ENCODE measurements at regions not wholly inside any gene's neighbourhood (a gene's known extent, or its start where the extent isn't known, plus 50 kb on each side); places are given as distances from the start of the nearest gene placed in this dataset.
A peak's percentile ranks its signal among the peaks of the same experiment; 100 is the strongest.

DNA sequence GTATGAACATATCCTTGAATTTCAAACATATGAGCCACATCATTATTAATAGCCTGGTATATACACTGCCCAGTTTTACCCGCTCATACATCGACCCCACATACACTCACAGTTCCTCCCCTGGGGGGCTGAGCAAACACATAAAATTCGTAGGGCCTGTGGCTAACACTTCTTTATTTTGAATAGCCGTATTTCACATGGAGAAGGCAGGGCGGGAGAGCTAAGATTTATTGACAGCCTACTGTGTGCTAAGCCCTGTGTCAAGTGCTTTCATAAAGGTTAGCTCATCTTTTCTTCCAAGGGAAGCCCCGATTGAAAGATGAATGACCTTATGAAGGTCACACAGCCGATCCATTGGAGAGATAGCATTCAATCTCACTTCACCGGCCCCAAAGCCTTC lies 134.4 kb downstream of the ENC1 start:
- Mint-ChIP-seq H3K27ac (0 out of 2 replicates have a peak overlapping the region, but pooled peaks have one; percentile 58), H3K4me3 (no peak overlapping the region), H3K27me3 (ENCODE audit: insufficient read depth, low read depth, poor library complexity) (peaks cover 2% of the 10 kb centered on the region), H3K4me1 (peaks cover 27% of the 10 kb centered on the region), H3K9me3 (no peaks in the 10 kb centered on the region), H3K36me3 (ENCODE audit: low read depth) (no peaks in the 10 kb centered on the region)
- H3K36me3 ChIP-seq (ENCODE audit: insufficient read depth): no peaks in the 10 kb centered on the region
- no peak overlapping the region for H2AFZ ChIP-seq
- no peak for ATAC-seq
- no peaks in the 10 kb centered on the region for H4K20me1 ChIP-seq (replicated peaks; ENCODE audit: insufficient read depth)
- TF ChIP-seq NANOG (IDR thresholded peaks at IDR 0.05; ENCODE audit: borderline replicate concordance) (no peak), EZH2 (IDR thresholded peaks at IDR 0.05; ENCODE audit: low read depth, unreplicated experiment) (no peak), ZNF331 (CRISPR knock-in tag; IDR thresholded peaks at IDR 0.05; ENCODE audit: low read depth) (no peak), CREB1 (CRISPR knock-in tag; IDR thresholded peaks at IDR 0.05; ENCODE audit: low read depth) (no peak), CTCF (conservative IDR thresholded peaks at IDR 0.05; ENCODE audit: low read depth in 2 of 2) (no peak), JUNB (IDR thresholded peaks at IDR 0.05; ENCODE audit: unreplicated experiment) (no peak), ZNF114 (CRISPR knock-in tag; IDR thresholded peaks at IDR 0.05) (no peak), EZH2phosphoT487 (IDR thresholded peaks at IDR 0.05; ENCODE audit: unreplicated experiment) (no peak), POLR2AphosphoS5 (IDR thresholded peaks at IDR 0.05; ENCODE audit: low read depth) (no peak), ZNF462 (CRISPR knock-in tag; IDR thresholded peaks at IDR 0.05) (no peak), STAT1 (IDR thresholded peaks at IDR 0.05; ENCODE audit: unreplicated experiment) (no peak), REST (IDR thresholded peaks at IDR 0.05; ENCODE audit: unreplicated experiment) (no peak)
- TF ChIP-seq, protein P1, sequence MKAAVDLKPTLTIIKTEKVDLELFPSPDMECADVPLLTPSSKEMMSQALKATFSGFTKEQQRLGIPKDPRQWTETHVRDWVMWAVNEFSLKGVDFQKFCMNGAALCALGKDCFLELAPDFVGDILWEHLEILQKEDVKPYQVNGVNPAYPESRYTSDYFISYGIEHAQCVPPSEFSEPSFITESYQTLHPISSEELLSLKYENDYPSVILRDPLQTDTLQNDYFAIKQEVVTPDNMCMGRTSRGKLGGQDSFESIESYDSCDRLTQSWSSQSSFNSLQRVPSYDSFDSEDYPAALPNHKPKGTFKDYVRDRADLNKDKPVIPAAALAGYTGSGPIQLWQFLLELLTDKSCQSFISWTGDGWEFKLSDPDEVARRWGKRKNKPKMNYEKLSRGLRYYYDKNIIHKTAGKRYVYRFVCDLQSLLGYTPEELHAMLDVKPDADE (IDR thresholded peaks at IDR 0.05): no peak
- peaks cover 10% of the 10 kb centered on the region; the same call in 1 of the 2 replicates for H3K9me2 ChIP-seq (ENCODE audit: insufficient read depth)
- H3K4me2 ChIP-seq: no peak overlapping the region
- DNase-seq (ENCODE audit: low spot score): no peak
- no peaks in the 10 kb centered on the region for H3K79me2 ChIP-seq (replicated peaks; ENCODE audit: insufficient read depth)
- H3K4me3 ChIP-seq: no peak overlapping the region
- H3K27ac ChIP-seq (ENCODE audit: low read depth): 0 out of 2 replicates have a peak overlapping the region, but pooled peaks have one; percentile 39
- H3F3A ChIP-seq (replicated peaks; ENCODE audit: low read depth): no peaks in the 10 kb centered on the region
- no peaks in the 10 kb centered on the region for H3K27me3 ChIP-seq (ENCODE audit: insufficient read depth)
- peaks cover 9% of the 10 kb centered on the region; the same call in 1 of the 2 replicates for H3K4me1 ChIP-seq (ENCODE audit: insufficient read depth)

Data from GM23338 (cell line).